ENCODE measurements at regions not wholly inside any gene's neighbourhood (a gene's known extent, or its start where the extent isn't known, plus 50 kb on each side); places are given as distances from the start of the nearest gene placed in this dataset.

DNA sequence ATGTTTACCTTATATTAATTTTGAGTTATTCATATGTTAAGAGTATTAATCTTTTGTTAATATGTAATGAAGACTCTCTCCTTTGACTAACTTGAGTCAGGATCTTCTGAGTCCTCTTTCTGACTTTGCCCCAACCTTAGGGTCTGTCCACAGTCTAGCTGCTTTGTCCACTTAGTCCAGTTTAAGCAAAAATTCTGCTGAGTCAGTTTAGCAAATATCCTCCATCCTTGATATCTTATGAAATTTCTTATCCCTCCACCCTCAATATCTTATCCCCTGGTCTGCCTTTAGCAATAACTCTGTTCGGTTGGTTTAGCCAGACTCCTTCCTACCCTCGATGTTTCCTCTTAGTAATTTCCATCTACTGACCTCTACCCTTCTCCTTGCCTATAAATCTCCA is 91.7 kb downstream of the DIPK2A start:
- no peak for TF ChIP-seq CTCF (IDR thresholded peaks at IDR 0.05; ENCODE audit: extremely low read depth, missing control alignments)
- DNase-seq (ENCODE audit: low spot score) = no peak

GRCh38 chr3:144067059-144067458 is 95.4 kb downstream of the DIPK2A start:
- DNase-seq (ENCODE audit: low spot score) = no peak

GRCh38 chr3:144073698-144074097 is 102.1 kb downstream of the DIPK2A start:
- TF ChIP-seq CTCF (IDR thresholded peaks at IDR 0.05; ENCODE audit: extremely low read depth, missing control alignments) = no peak

More at GRCh38 chr3:144067059-144067458, 95.4 kb downstream of the DIPK2A start:
- TF ChIP-seq CTCF (IDR thresholded peaks at IDR 0.05; ENCODE audit: extremely low read depth, missing control alignments) = no peak

GRCh38 chr3:144079634-144080033 is 108.0 kb downstream of the DIPK2A start:
- DNase-seq (ENCODE audit: low spot score) = no peak
- TF ChIP-seq CTCF (IDR thresholded peaks at IDR 0.05; ENCODE audit: extremely low read depth, missing control alignments) = no peak

More at GRCh38 chr3:144073698-144074097, 102.1 kb downstream of the DIPK2A start:
- DNase-seq (ENCODE audit: low spot score) = no peak

DNA sequence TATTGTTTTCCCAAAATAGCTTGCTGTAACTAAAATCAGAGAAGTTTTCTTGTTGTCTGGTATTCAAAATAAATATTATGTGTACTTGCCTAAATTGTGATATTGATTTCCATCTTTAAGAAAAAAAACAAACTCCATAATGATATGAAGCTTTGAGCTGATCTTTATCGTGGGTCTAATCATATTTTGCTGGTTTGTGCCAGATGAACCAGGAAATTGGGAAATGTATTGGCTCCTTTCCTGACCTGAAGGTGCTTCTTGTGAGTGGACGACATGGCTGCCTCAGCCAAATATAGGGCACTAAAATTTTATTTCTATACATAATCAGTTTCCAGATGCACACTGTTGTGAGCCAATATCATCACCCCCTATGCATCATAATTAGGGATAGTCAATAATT is 113.3 kb downstream of the DIPK2A start:
- no peak for DNase-seq (ENCODE audit: low spot score)

GRCh38 chr3:144085964-144086363 is 114.3 kb downstream of the DIPK2A start:
- TF ChIP-seq CTCF (IDR thresholded peaks at IDR 0.05; ENCODE audit: extremely low read depth, missing control alignments) = no peak
- no peak for DNase-seq (ENCODE audit: low spot score)

More for the DNA sequence above, 113.3 kb downstream of the DIPK2A start:
- TF ChIP-seq CTCF (IDR thresholded peaks at IDR 0.05; ENCODE audit: extremely low read depth, missing control alignments) = no peak

GRCh38 chr3:144096016-144096415 is 124.4 kb downstream of the DIPK2A start:
- TF ChIP-seq CTCF (IDR thresholded peaks at IDR 0.05; ENCODE audit: extremely low read depth, missing control alignments) = no peak
- no peak for DNase-seq (ENCODE audit: low spot score)
